Muscle of arm (tissue), 1 donor: ENCODE measurements at regions not wholly inside any gene's neighbourhood (a gene's known extent, or its start where the extent isn't known, plus 50 kb on each side); places are given as distances from the start of the nearest gene placed in this dataset.

Source experiments
- DNase-seq: peaks from one replicate; pipeline ENCODE4 v3.0.0-alpha.2; 2013

GRCh38 chr11:33557201-33557600, 143.4 kb downstream of the C11orf91 start:
- DNase-seq, result no peak

GRCh38 chr11:33554219-33554618, 146.4 kb downstream of the C11orf91 start:
- DNase-seq, result no peak

- no peak for DNase-seq
Observed at GRCh38 chr11:33553486-33553885, 147.1 kb downstream of the C11orf91 start.

- DNase-seq, result no peak
Observed at GRCh38 chr11:33552756-33553155, 147.9 kb downstream of the C11orf91 start.

DNA sequence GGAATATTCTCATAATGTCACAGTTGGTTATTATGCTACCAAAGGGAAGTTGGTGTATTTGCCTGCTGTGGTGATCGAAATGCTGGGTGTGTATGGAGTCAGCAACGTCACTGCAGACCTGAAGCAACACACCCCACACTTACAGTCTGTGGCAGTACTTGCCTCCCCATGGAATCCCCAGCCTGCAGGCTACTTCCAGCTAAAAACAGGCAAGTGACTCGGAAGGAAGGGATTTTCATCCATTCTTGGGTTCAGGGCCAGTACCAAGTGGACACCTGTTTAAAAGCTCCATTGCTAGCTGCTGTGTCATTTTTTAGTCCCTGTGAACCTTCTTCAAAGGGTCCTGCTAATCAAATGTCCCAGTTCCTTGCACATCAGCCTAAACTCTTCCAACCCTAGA, 149.6 kb downstream of the C11orf91 start:
- DNase-seq, result no peak

DNA sequence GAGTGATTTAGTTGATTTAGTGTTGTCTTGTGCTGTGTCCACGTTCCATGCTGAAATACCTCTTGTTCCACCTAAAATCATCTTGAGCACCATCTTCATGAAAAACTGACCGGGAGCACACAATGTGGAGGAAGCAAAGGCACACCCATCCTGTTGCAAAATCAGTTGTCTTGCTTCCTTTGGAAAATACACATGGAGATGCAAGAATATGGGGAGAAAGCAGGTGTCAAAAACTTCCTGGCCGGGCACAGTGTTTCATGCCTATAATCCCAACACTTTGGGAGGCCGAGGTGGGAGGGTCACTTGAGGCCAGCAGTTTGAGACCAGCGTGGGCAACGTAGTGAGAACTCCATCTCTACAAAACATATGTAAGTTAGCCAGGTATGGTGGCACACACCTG, 151.1 kb downstream of the C11orf91 start:
- DNase-seq, result no peak

DNA sequence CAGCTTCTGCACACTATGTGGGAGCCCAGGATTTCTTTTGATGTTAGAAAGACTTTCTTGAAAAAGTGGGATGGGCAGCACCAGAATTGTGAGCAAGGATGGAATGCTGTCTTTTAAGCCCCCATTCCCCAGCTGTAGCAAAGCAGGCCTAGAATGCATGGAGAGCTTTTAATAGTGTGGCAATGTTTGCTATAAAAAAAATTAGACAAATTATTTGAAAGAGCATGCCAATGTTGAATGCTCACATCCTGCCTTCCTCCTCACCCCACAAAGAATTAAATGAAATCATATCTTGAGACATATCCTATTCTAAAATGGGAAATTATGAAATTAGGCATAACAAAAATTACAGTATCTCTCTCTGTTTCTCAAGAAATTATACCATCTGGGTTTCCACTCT, 154.7 kb downstream of the C11orf91 start:
- DNase-seq, result no peak

- DNase-seq, result no peak
Observed at GRCh38 chr11:33544593-33545373, 155.8 kb downstream of the C11orf91 start.

GRCh38 chr11:33543823-33544222, 156.8 kb downstream of the C11orf91 start:
- no peak for DNase-seq

GRCh38 chr11:33542921-33543320, 157.7 kb downstream of the C11orf91 start:
- DNase-seq, result no peak

DNA sequence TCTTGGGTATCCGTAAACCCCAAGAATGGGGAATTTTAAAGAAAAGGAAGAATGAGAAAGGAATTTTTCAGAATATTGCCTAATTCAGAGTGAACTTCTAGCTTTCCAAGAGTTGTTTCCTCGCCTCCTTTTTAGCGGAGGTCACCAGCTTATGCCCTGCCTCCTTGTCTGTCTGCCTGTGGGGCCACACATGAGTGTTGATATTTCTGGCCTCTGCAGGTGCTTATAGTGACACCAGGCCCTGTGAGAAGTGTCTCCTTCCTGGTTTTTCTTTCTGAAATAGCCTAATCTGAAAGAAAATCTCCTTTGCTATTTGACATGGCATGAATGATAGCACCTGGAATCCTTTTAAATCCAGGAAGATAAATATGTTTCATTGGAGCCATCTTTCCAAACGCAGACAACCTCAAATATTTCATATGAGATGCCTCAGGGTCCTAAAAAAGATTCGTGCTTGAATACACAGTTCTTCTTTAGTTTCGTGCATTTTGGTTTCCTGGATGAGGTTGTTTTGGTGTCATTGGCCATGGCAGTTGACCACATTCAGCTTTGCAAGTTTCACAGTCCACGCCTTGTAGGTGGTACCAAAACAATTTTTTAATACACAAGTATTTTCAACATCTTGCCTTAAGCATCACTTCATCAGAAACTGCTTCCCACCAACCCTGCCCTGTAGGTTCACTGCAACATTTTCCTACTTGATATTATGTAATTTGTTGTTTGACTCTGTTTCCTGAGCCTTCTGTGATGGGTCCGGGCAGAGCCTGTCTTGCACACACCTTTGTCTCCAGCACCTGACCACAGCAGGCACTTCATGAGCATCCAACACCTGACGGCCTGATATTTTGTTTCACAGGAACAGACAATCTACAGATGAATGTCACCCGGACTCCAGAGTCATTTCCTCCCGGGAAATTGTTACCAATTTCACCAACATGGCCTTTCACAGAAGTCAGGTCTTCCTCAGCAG, 159.4 kb downstream of the C11orf91 start:
- no peak for DNase-seq

- DNase-seq, result no peak
Observed at GRCh38 chr11:33540427-33540826, 160.2 kb downstream of the C11orf91 start.

DNA sequence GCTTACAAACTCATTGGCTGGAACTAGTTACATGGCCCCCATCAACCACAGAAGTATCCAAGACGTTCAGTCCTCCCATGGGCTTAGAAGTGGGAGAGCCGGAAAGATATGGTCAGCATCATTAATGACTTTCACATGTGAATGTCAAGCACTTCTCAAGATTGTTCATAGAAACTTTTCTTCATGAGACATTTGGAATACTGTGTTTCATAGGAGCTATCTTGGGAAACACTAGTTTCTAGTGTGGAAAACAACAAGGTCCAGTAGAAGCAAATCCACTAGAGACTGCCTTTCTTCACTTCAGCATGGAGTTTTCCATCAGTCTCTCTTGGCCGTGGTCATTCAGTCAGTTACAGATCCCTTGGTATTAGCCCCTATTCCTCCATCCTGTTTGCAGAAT, 160.9 kb downstream of the C11orf91 start:
- DNase-seq, result peak; percentile 35

DNA sequence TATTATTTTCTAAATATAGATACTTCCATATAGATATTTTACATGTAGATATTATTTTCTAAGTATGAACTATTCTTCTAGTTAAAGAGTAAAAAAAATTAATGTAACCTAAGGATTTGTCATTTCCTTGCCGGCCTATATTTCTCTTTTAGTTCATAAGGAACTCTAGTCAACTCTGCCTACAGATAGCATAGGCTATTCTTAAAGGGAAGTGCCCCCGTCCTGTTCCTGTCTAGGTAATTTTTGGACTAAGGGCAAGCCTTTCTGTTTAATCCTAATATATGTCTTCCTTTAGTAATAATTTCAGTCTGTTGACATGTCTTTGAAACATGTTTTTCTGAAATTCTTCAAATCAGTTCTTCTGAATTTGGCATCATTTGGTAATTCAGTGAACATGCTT, 161.9 kb downstream of the C11orf91 start:
- DNase-seq, result no peak

DNA sequence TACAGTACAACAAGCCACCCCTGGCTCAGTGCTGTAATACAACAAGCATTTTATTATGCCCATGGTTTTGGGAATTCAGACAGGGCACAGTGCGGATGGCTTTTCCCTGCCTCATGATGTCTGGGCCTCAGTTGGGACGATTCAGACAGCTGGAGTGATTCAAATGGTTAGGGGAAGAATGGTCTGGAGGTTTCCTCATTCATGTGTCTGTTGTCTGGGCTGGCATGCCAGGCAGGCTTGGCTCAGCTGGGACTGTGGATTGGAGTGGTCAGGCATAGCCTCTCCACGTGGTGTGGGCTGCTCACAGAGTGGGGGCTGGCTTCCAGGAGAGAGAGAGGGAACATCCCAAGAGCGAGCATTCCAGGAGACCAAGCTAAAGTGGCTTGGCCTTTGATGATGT, 164.4 kb downstream of the C11orf91 start:
- no peak for DNase-seq

DNA sequence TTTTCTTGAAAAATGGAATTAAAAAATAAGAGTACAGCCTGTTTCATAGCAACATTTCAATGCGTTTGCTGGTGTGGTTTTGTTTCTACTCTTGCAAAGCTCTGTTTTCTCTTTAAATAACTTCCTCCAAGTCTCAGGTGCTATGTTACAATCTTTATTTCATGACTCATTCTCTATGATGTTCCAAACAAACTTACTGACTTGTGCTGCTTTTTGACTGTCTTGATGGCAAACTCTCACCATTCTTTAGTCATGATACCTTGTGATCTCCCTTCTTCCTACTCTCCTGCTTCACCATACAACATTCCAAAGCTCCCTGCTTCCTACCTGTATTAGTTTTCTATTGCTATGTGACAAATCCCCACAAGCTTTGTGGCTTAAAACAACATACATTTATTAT, 166.1 kb downstream of the C11orf91 start:
- DNase-seq, result no peak

DNA sequence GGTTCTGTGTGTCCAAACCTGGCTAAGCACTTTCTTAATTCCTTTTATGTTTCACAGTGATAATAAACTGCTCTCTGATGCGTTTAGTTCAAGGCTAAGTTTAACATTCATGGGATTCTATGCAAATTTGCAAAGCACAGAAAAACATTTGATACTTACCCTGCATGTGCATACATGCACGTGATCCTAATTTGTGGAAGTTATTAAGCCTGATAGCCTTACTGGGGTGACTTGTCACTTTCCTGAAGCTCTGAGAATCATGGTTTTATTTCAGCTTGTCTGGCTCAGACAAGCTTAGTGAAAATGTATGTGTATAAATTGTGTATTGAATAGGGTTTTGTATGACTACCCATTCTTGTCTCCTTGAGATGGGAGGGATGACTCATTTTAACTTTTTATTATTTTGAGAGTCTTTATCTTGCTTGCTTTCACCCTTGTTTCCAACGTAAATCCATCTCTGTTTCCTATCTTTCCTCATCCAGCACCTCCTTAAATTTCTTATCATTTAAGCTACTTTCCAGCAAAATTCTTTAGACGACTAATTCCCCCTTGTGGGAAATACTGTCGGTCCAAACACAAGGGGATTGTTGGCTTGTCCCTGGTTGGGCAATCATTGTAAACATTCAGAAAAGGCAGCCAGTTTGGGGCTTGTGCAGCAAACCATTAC, 167.1 kb downstream of the C11orf91 start:
- no peak for DNase-seq

DNA sequence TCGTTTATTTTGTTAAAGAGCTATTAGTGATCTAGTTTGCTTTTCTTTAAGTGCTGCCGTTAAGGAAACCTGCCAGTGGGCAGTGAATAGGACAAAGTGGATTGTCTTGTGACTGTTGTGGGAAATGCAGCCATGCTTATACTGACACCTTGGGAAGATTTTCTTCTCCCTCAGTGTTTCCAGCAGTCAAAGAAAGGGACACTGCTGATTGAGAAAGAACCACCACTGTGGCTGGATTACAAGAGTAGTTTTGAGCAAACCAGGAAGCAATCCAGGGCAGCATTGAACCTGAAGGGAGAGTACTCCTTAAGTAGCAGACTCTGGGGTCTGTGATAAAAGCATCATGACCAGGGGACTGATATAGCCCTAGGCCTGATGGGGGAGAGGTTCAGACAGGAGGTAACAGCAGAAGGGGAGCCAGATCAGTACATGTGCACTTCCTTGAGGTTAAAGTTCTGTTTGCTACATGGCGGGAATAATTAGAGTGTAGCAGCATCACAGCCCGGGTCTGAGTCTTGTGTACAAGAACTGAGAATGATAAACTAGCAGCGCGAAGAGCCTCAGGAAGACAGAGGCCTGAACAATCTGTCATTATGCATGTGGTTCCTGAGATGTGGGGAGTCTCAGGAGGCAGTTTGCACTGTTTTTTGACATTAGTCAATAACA, 167.8 kb downstream of the C11orf91 start:
- DNase-seq, result no peak

GRCh38 chr11:33532257-33532656, 168.4 kb downstream of the C11orf91 start:
- DNase-seq, result no peak

DNA sequence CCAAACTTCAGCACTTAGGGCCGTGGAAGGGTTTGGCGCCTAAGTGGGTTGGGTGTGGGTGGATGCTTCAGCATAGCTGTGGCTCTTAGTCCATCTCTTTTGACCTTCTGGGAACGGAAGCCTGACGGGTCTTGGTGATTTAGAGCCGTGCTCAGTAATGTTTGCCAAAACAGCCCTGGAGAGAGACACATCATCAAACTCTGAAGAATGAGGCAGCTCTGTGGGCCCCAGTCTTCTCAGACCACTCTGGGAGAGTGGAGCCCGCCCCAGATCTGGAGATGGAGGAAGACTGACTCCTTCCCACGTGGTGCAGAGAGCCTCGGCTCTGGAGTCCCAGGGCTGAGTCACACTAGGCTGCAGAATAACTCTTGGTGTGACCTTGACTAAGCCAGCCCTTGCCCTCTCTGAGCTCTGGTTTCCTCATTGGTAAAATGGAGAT, 168.9 kb downstream of the C11orf91 start:
- no peak for DNase-seq

DNA sequence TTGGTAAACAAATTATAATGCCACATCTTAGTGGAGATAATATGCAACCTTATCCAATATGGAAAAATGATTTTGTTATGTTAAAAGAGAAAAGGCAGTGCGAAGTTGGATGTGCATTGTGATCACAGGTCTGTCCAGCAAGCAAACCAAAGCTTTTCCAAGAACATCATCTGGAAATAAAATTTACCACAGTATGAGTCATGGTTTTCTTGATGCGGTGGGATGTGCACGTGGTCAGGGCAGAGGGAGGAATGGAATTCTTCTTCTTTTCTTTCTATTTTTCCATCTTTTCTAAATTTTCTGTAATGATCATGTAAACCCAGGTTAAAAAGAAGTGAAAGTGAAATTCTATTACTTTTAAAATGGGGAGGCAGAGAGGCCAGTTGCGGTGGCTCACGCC, 169.8 kb downstream of the C11orf91 start:
- peak; percentile 32 for DNase-seq

DNA sequence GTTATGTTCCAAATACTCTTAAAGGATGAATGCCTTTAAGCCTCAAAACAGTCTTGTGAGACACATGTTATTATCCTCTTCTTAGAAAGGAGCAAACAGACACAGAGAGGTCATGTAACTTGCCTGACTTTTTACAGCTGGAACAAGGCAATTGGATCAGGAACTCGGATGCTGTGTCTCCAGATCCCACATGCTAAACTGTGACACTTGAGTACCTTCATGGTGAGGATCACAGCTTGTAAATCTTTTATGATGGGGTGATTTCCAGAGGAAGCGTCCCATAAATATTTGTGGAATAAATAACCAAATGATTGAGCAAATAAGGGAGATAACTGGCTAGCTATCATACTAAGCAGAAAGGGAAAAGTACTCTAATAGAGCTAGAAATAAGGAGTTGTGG, 171.2 kb downstream of the C11orf91 start:
- no peak for DNase-seq
